ENCODE measurements at regions not wholly inside any gene's neighbourhood (a gene's known extent, or its start where the extent isn't known, plus 50 kb on each side); places are given as distances from the start of the nearest gene placed in this dataset.

DNA sequence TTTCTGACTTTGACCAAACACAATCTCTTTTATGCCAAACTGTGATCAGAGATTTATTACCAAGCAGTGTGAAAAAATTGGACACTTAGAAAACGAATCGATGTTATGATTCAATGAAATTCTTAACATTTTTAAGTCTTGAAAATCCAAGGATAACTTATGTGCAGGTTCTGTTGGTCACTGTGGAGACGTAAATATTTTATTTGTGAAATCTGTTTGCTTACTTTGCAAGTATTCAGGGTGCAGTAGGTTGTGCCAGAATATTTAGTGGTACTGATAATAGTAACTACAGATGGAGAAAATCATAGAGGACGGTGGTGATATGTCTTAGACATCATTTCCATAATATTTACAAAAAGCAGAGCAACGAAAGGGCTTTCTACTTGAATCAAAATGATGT lies 97.3 kb downstream of the BMP2 start:
- Histone ChIP-seq H3K27ac (no peak overlapping the region), H3K9me3 (no peaks in the 10 kb centered on the region), H3K4me3 (no peak overlapping the region), H3K36me3 (no peaks in the 10 kb centered on the region), H3K4me1 (no peaks in the 10 kb centered on the region), H3K27me3 (no peaks in the 10 kb centered on the region)
- TF ChIP-seq, protein P1, sequence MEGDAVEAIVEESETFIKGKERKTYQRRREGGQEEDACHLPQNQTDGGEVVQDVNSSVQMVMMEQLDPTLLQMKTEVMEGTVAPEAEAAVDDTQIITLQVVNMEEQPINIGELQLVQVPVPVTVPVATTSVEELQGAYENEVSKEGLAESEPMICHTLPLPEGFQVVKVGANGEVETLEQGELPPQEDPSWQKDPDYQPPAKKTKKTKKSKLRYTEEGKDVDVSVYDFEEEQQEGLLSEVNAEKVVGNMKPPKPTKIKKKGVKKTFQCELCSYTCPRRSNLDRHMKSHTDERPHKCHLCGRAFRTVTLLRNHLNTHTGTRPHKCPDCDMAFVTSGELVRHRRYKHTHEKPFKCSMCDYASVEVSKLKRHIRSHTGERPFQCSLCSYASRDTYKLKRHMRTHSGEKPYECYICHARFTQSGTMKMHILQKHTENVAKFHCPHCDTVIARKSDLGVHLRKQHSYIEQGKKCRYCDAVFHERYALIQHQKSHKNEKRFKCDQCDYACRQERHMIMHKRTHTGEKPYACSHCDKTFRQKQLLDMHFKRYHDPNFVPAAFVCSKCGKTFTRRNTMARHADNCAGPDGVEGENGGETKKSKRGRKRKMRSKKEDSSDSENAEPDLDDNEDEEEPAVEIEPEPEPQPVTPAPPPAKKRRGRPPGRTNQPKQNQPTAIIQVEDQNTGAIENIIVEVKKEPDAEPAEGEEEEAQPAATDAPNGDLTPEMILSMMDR (IDR thresholded peaks at IDR 0.05) = no peak
- no peak for TF ChIP-seq POLR2A (IDR thresholded peaks at IDR 0.05)
- no peak for DNase-seq

DNA sequence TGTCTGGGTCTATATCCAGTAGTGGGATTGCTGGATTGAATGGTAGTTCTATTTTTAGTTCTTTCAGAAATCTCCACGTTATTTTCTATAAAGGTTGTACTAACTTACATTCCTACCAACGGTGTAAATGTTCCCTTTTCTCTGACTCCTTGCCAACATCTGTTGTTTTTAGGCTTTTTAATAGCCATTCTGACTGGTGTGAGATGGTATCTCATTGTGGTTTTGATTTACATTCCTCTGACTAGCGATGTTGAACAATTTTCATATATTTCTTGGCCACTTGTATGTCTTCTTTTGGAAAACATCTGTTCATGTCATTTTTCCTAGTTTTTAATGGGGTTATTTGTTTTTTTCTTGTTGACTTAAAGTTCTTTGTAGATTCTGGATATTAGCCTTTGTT lies 99.3 kb downstream of the BMP2 start:
- Histone ChIP-seq H3K36me3 (no peaks in the 10 kb centered on the region), H3K4me3 (no peak overlapping the region), H3K27ac (no peak overlapping the region), H3K27me3 (no peaks in the 10 kb centered on the region), H3K9me3 (no peaks in the 10 kb centered on the region), H3K4me1 (no peaks in the 10 kb centered on the region)
- TF ChIP-seq POLR2A (IDR thresholded peaks at IDR 0.05) = no peak
- TF ChIP-seq, protein P1 (IDR thresholded peaks at IDR 0.05) = no peak
- DNase-seq = no peak

DNA sequence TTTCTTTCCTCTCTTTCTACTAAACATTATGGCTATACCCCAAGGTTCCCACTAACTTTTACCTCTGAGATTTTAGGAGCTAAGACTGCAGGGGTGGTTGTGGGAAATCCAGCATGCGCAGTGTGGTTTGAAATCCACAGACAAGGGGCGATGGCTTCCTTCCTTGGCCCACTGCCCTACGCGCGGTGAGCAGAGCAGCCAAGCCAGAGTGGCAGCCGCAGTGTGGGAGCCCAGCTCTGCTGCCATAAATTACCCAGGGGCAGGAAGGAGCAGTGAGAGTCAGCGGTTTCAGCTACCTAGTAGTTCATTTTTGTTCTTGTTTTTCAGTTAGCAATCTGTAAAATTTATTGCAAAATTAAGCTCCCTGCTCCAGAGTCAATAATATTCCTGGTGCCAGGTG lies 101.4 kb downstream of the BMP2 start:
- no peak for TF ChIP-seq POLR2A (IDR thresholded peaks at IDR 0.05)
- TF ChIP-seq, protein P1 (IDR thresholded peaks at IDR 0.05) = no peak
- DNase-seq = no peak
- H3K4me1 ChIP-seq = no peaks in the 10 kb centered on the region
- no peaks in the 10 kb centered on the region for H3K27me3 ChIP-seq
- no peaks in the 10 kb centered on the region for H3K9me3 ChIP-seq
- no peak overlapping the region for H3K27ac ChIP-seq
- H3K36me3 ChIP-seq = no peaks in the 10 kb centered on the region
- H3K4me3 ChIP-seq = no peak overlapping the region

- no peaks in the 10 kb centered on the region for H3K36me3 ChIP-seq
- no peak overlapping the region for H3K4me3 ChIP-seq
- H3K27ac ChIP-seq = no peak overlapping the region
- no peaks in the 10 kb centered on the region for H3K9me3 ChIP-seq
- TF ChIP-seq, protein P1 (IDR thresholded peaks at IDR 0.05) = no peak
- no peak for TF ChIP-seq POLR2A (IDR thresholded peaks at IDR 0.05)
- H3K27me3 ChIP-seq = no peaks in the 10 kb centered on the region
- DNase-seq = no peak
- no peaks in the 10 kb centered on the region for H3K4me1 ChIP-seq
These were observed 103.1 kb downstream of the BMP2 start for GRCh38 chr20:6870559-6870958.

- Histone ChIP-seq H3K4me3 (no peak overlapping the region), H3K36me3 (no peaks in the 10 kb centered on the region), H3K9me3 (no peaks in the 10 kb centered on the region), H3K27me3 (no peaks in the 10 kb centered on the region), H3K27ac (no peak overlapping the region), H3K4me1 (no peaks in the 10 kb centered on the region)
- DNase-seq = no peak
- TF ChIP-seq, protein P1 (IDR thresholded peaks at IDR 0.05) = no peak
- TF ChIP-seq POLR2A (IDR thresholded peaks at IDR 0.05) = no peak
These were observed 110.1 kb downstream of the BMP2 start for GRCh38 chr20:6877633-6878032.

Data from Peyer's patch (tissue), 4 donors.